ENCODE measurements at regions not wholly inside any gene's neighbourhood (a gene's known extent, or its start where the extent isn't known, plus 50 kb on each side); places are given as distances from the start of the nearest gene placed in this dataset.

DNA sequence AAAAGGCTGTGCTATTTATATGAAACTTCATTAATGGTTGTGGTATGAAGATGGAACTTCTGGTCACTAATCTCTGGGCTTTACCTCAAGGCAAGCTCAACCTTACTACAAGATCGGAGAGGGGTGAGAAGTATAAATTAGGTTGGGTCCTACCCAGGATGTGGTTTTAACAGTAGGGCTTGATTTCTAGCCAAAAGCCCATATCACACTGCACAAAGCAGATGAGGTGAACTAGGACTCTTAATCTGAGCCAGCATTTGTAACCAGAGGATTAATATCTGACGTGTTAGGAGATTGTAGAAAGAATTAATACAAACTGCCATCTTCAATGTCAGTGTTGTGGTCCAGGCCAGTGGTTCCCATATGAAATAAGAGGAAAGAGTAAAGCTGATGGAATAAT lies 86.4 kb upstream of the RGPD4 start:
- Histone ChIP-seq H3K9ac (ENCODE audit: low read depth, low read length) (no peak overlapping the region), H4K20me1 (ENCODE audit: insufficient read depth, low read length) (no peaks in the 10 kb centered on the region), H2AFZ (ENCODE audit: low read depth, low read length) (no peak overlapping the region), H3K4me1 (ENCODE audit: insufficient read depth, low read length) (peaks cover 5% of the 10 kb centered on the region; the same call in 1 of the 2 replicates), H3K27ac (ENCODE audit: low read length) (no peak overlapping the region), H3K36me3 (ENCODE audit: insufficient read depth, low read length) (no peaks in the 10 kb centered on the region), H3K4me3 (ENCODE audit: low read depth in 1 of 2, low read length in 2 of 2) (no peak overlapping the region), H3K27me3 (ENCODE audit: insufficient read depth, low read length, poor library complexity) (no peaks in the 10 kb centered on the region), H3K79me2 (ENCODE audit: insufficient read depth, low read length) (no peaks in the 10 kb centered on the region), H3K4me2 (ENCODE audit: insufficient read depth, low read length) (no peak overlapping the region), H3K9me3 (ENCODE audit: insufficient read depth, low read length, severe bottlenecking) (no peaks in the 10 kb centered on the region)
- DNase-seq = no peak
- ATAC-seq (ENCODE audit: insufficient read depth, low read depth) = peak; percentile 76
- TF ChIP-seq, protein P1, sequence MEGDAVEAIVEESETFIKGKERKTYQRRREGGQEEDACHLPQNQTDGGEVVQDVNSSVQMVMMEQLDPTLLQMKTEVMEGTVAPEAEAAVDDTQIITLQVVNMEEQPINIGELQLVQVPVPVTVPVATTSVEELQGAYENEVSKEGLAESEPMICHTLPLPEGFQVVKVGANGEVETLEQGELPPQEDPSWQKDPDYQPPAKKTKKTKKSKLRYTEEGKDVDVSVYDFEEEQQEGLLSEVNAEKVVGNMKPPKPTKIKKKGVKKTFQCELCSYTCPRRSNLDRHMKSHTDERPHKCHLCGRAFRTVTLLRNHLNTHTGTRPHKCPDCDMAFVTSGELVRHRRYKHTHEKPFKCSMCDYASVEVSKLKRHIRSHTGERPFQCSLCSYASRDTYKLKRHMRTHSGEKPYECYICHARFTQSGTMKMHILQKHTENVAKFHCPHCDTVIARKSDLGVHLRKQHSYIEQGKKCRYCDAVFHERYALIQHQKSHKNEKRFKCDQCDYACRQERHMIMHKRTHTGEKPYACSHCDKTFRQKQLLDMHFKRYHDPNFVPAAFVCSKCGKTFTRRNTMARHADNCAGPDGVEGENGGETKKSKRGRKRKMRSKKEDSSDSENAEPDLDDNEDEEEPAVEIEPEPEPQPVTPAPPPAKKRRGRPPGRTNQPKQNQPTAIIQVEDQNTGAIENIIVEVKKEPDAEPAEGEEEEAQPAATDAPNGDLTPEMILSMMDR (IDR thresholded peaks at IDR 0.05; ENCODE audit: borderline replicate concordance, extremely low read depth, low read length, poor library complexity, severe bottlenecking) = no peak
- TF ChIP-seq EZH2 (IDR thresholded peaks at IDR 0.05; ENCODE audit: borderline replicate concordance, low read depth, low read length, severe bottlenecking) = no peak

DNA sequence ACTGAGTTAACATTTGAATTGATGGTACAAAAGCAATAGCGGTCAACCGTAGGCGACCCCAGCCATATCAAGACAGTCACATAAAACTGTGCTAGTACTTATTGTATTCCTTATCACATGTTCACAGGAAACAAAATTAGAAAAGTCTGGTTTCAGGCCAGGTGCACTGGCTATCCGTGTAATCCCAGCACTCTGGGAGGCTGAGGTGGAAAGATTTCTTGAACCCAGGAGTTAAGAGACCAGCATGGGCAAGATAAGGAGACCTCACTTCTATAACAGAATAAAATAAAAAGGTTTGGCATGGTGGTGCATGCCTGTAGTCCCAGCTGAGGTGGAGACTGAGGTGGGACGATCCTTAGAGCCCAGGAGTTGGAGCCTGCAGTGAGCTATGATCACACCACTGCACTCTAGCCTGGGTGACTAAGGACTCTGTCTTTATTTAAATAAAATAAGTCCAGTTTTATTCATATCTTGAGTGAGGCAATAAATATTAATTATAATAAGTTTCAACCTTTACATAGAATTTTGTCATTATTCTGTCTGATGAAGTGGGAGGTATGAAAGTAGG lies 84.1 kb upstream of the RGPD4 start:
- H3K27me3 ChIP-seq (ENCODE audit: insufficient read depth, low read length, poor library complexity) = no peaks in the 10 kb centered on the region
- TF ChIP-seq, protein P1 (IDR thresholded peaks at IDR 0.05; ENCODE audit: borderline replicate concordance, extremely low read depth, low read length, poor library complexity, severe bottlenecking) = no peak
- no peak for TF ChIP-seq EZH2 (IDR thresholded peaks at IDR 0.05; ENCODE audit: borderline replicate concordance, low read depth, low read length, severe bottlenecking)
- H3K27ac ChIP-seq (ENCODE audit: low read length) = no peak overlapping the region
- no peaks in the 10 kb centered on the region for H3K79me2 ChIP-seq (ENCODE audit: insufficient read depth, low read length)
- H4K20me1 ChIP-seq (ENCODE audit: insufficient read depth, low read length) = no peaks in the 10 kb centered on the region
- no peak for DNase-seq
- ATAC-seq (ENCODE audit: insufficient read depth, low read depth) = no peak
- H3K9me3 ChIP-seq (ENCODE audit: insufficient read depth, low read length, severe bottlenecking) = no peaks in the 10 kb centered on the region
- no peak overlapping the region for H2AFZ ChIP-seq (ENCODE audit: low read depth, low read length)
- H3K4me2 ChIP-seq (ENCODE audit: insufficient read depth, low read length) = no peak overlapping the region
- H3K4me1 ChIP-seq (ENCODE audit: insufficient read depth, low read length) = peaks cover 5% of the 10 kb centered on the region; the same call in 1 of the 2 replicates
- no peak overlapping the region for H3K9ac ChIP-seq (ENCODE audit: low read depth, low read length)
- no peak overlapping the region for H3K4me3 ChIP-seq (ENCODE audit: low read depth in 1 of 2, low read length in 2 of 2)
- no peaks in the 10 kb centered on the region for H3K36me3 ChIP-seq (ENCODE audit: insufficient read depth, low read length)

DNA sequence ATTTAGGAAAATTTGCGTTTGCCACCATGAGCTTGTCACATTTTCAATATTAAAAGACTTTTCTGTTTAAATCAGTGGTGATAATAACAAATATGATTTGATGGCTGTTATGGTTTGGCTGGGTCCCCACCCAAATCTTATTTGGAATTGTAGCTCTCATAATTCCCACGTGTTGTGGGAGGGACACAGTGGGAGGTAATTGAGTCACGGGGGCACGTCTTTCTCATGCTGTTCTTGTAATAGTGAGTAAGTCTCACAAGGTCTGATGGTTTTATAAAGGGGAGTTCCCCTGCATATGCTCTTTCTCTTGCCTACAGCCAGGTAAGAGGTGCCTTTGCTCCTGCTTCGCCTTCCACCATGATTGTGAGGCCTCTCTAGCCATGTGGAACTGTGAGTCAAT lies 83.4 kb upstream of the RGPD4 start:
- H3K4me1 ChIP-seq (ENCODE audit: insufficient read depth, low read length) = peaks cover 5% of the 10 kb centered on the region; the same call in 1 of the 2 replicates
- no peaks in the 10 kb centered on the region for H3K9me3 ChIP-seq (ENCODE audit: insufficient read depth, low read length, severe bottlenecking)
- no peak for TF ChIP-seq EZH2 (IDR thresholded peaks at IDR 0.05; ENCODE audit: borderline replicate concordance, low read depth, low read length, severe bottlenecking)
- TF ChIP-seq, protein P1 (IDR thresholded peaks at IDR 0.05; ENCODE audit: borderline replicate concordance, extremely low read depth, low read length, poor library complexity, severe bottlenecking) = no peak
- no peak overlapping the region for H3K4me3 ChIP-seq (ENCODE audit: low read depth in 1 of 2, low read length in 2 of 2)
- DNase-seq (no peak), ATAC-seq (ENCODE audit: insufficient read depth, low read depth) (no peak)
- H4K20me1 ChIP-seq (ENCODE audit: insufficient read depth, low read length) = no peaks in the 10 kb centered on the region
- H3K27ac ChIP-seq (ENCODE audit: low read length) = no peak overlapping the region
- no peaks in the 10 kb centered on the region for H3K36me3 ChIP-seq (ENCODE audit: insufficient read depth, low read length)
- no peaks in the 10 kb centered on the region for H3K27me3 ChIP-seq (ENCODE audit: insufficient read depth, low read length, poor library complexity)
- H3K9ac ChIP-seq (ENCODE audit: low read depth, low read length) = no peak overlapping the region
- H3K4me2 ChIP-seq (ENCODE audit: insufficient read depth, low read length) = no peak overlapping the region
- H3K79me2 ChIP-seq (ENCODE audit: insufficient read depth, low read length) = no peaks in the 10 kb centered on the region
- no peak overlapping the region for H2AFZ ChIP-seq (ENCODE audit: low read depth, low read length)
